ENCODE measurements at regions not wholly inside any gene's neighbourhood (a gene's known extent, or its start where the extent isn't known, plus 50 kb on each side); places are given as distances from the start of the nearest gene placed in this dataset.
A peak's percentile ranks its signal among the peaks of the same experiment; 100 is the strongest.

- no peak for TF ChIP-seq HNF4A (conservative IDR thresholded peaks at IDR 0.05)
- TF ChIP-seq ATF3 (IDR thresholded peaks at IDR 0.05) = no peak
- TF ChIP-seq RAD21 (IDR thresholded peaks at IDR 0.05) = no peak
- no peak for TF ChIP-seq ZBTB33 (IDR thresholded peaks at IDR 0.05)
- TF ChIP-seq MAX (IDR thresholded peaks at IDR 0.05) = no peak
- TF ChIP-seq YY1 (IDR thresholded peaks at IDR 0.05) = peak; percentile 42
- no peak for TF ChIP-seq TAF1 (conservative IDR thresholded peaks at IDR 0.05)
- TF ChIP-seq HNF4G (IDR thresholded peaks at IDR 0.05) = no peak
- TF ChIP-seq EGR1 (IDR thresholded peaks at IDR 0.05; ENCODE audit: low read depth in 2 of 2) = no peak
- peak; percentile 13 for TF ChIP-seq SP1 (IDR thresholded peaks at IDR 0.05)
- no peak for TF ChIP-seq JUND (IDR thresholded peaks at IDR 0.05)
- no peak for TF ChIP-seq NR2F2 (IDR thresholded peaks at IDR 0.05)
- no peak for TF ChIP-seq REST (IDR thresholded peaks at IDR 0.05)
- Histone ChIP-seq H3K4me1 (ENCODE audit: control insufficient read depth in 4 of 4, insufficient read depth in 4 of 4, low read length in 3 of 4) (peaks cover 0 to 50% (median 33%) of the 10 kb centered on the region in 4 donors), H3K36me3 (ENCODE audit: control insufficient read depth in 4 of 4, insufficient read depth in 3 of 4, low read depth in 1 of 4, low read length in 3 of 4) (no peaks in the 10 kb centered on the region), H3K9me3 (ENCODE audit: control insufficient read depth in 4 of 4, low read length in 3 of 4) (no peaks in the 10 kb centered on the region), H3K4me3 (ENCODE audit: low read depth in 1 of 3, low read length in 3 of 3) (peak overlapping the region in 2 of 3 donors; percentile 6 to 15), H3K27ac (ENCODE audit: low read depth in 1 of 2, low read length in 2 of 2) (peak overlapping the region; percentile 29 to 58), H3K9ac (ENCODE audit: low read depth in 1 of 2, low read length in 2 of 2) (peak overlapping the region; percentile 52 to 72), H3K27me3 (ENCODE audit: control insufficient read depth in 4 of 4, insufficient read depth in 4 of 4, low read length in 3 of 4) (no peaks in the 10 kb centered on the region)
- DNase-seq (ENCODE audit: low spot score) = no peak
- WGBS = 45% methylated on average over 6 of the region's 6 CpGs
Observed at GRCh38 chr2:41720331-41721251, 327.2 kb upstream of the PKDCC start.

GRCh38 chr2:41722668-41723369 is 325.0 kb upstream of the PKDCC start:
- Histone ChIP-seq H3K9me3 (ENCODE audit: control insufficient read depth in 4 of 4, low read length in 3 of 4) (no peaks in the 10 kb centered on the region), H3K4me3 (ENCODE audit: low read depth in 1 of 3, low read length in 3 of 3) (no peak overlapping the region), H3K9ac (ENCODE audit: low read depth in 1 of 2, low read length in 2 of 2) (no peak overlapping the region), H3K4me1 (ENCODE audit: control insufficient read depth in 4 of 4, insufficient read depth in 4 of 4, low read length in 3 of 4) (peaks cover 0 to 52% (median 33%) of the 10 kb centered on the region in 4 donors), H3K27me3 (ENCODE audit: control insufficient read depth in 4 of 4, insufficient read depth in 4 of 4, low read length in 3 of 4) (no peaks in the 10 kb centered on the region), H3K27ac (ENCODE audit: low read depth in 1 of 2, low read length in 2 of 2) (no peak overlapping the region), H3K36me3 (ENCODE audit: control insufficient read depth in 4 of 4, insufficient read depth in 3 of 4, low read depth in 1 of 4, low read length in 3 of 4) (no peaks in the 10 kb centered on the region)
- WGBS = 85% methylated on average over 6 of the region's 6 CpGs
- no peak for DNase-seq (ENCODE audit: low spot score)
- TF ChIP-seq FOXA1 (IDR thresholded peaks at IDR 0.05) (no peak), NR2F2 (IDR thresholded peaks at IDR 0.05) (peak; percentile 67), RXRA (IDR thresholded peaks at IDR 0.05) (peak; percentile 49 to 54), HNF4G (IDR thresholded peaks at IDR 0.05) (no peak), CTCF (IDR thresholded peaks at IDR 0.05; ENCODE audit: low read depth, low read length, missing input control) (no peak), FOXA2 (IDR thresholded peaks at IDR 0.05) (peak; percentile 45), YY1 (IDR thresholded peaks at IDR 0.05) (peak; percentile 22), ZBTB33 (IDR thresholded peaks at IDR 0.05) (no peak), HNF4A (conservative IDR thresholded peaks at IDR 0.05) (peak in 1 of 2 donors; percentile 18), GABPA (IDR thresholded peaks at IDR 0.05 in 1 of 2, conservative IDR thresholded peaks at IDR 0.05 in 1 of 2) (no peak), ATF3 (IDR thresholded peaks at IDR 0.05) (no peak), RAD21 (IDR thresholded peaks at IDR 0.05) (peak in 1 of 2 donors; percentile 9), SP1 (IDR thresholded peaks at IDR 0.05) (peak; percentile 38), TAF1 (conservative IDR thresholded peaks at IDR 0.05) (no peak), EGR1 (IDR thresholded peaks at IDR 0.05; ENCODE audit: low read depth in 2 of 2) (no peak)
